ENCODE measurements at regions not wholly inside any gene's neighbourhood (a gene's known extent, or its start where the extent isn't known, plus 50 kb on each side); places are given as distances from the start of the nearest gene placed in this dataset.
"Not testable (repeated sequence)": the region's sequence is repeated elsewhere in the genome, so short reads cannot be mapped to it uniquely, and the experiment has no call there.

DNA sequence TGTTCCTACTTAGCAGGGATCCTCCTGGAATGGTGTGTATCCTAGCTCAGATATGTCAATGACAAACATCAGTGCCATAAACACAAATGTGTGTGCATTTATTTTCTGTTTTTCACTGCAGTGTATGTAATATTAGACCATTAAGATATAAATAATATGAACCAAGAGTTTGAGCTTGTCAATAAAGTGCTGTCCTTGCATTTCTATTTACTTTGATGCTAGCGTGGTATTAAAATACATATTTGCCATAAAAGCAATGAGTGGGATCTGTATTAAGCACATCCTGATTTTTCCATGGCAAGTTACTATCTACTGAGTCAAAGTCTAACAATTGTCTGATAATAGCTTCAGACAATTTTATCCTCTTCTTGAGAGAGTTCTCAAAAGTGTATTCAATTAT lies 157.6 kb downstream of the DIRAS2 start:
- no peaks in the 10 kb centered on the region for H3K9me3 ChIP-seq (ENCODE audit: control insufficient read depth, low read depth, low read length)
- H3K9ac ChIP-seq (ENCODE audit: low read length) = no peak overlapping the region
- no peaks in the 10 kb centered on the region for H3K27me3 ChIP-seq (ENCODE audit: control insufficient read depth, insufficient read depth, low read length)
- no peak overlapping the region for H3K4me3 ChIP-seq (ENCODE audit: low read length)
- H3K27ac ChIP-seq (ENCODE audit: low read length) = no peak overlapping the region
- H3K4me1 ChIP-seq (ENCODE audit: control insufficient read depth, low read depth, low read length) = no peaks in the 10 kb centered on the region
- H3K36me3 ChIP-seq (ENCODE audit: control insufficient read depth, low read depth, low read length) = no peaks in the 10 kb centered on the region

DNA sequence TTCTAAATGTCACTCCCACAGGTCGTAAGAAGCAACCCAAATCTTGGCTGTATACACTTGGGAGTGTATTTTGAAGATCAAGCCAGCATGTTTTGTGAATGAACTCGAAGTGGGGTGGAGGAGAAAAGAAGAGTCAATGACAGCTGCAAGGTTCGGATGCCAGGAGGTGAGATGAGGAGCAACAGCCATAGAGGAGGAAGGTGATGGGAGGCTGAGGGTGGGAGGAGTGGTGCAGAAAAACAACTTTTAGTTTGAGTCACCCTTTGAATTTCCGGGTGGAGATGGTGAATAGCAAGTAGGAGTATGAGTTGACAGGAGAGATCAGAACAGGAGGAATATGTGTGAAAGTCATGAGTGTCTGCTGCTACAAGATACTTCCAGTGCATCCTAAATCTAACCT lies 153.6 kb downstream of the DIRAS2 start:
- H3K9me3 ChIP-seq (ENCODE audit: control insufficient read depth, low read depth, low read length) = no peaks in the 10 kb centered on the region
- H3K9ac ChIP-seq (ENCODE audit: low read length) = no peak overlapping the region
- H3K4me3 ChIP-seq (ENCODE audit: low read length) = no peak overlapping the region
- H3K4me1 ChIP-seq (ENCODE audit: control insufficient read depth, low read depth, low read length) = no peaks in the 10 kb centered on the region
- H3K27ac ChIP-seq (ENCODE audit: low read length) = no peak overlapping the region
- no peaks in the 10 kb centered on the region for H3K27me3 ChIP-seq (ENCODE audit: control insufficient read depth, insufficient read depth, low read length)
- H3K36me3 ChIP-seq (ENCODE audit: control insufficient read depth, low read depth, low read length) = no peaks in the 10 kb centered on the region

DNA sequence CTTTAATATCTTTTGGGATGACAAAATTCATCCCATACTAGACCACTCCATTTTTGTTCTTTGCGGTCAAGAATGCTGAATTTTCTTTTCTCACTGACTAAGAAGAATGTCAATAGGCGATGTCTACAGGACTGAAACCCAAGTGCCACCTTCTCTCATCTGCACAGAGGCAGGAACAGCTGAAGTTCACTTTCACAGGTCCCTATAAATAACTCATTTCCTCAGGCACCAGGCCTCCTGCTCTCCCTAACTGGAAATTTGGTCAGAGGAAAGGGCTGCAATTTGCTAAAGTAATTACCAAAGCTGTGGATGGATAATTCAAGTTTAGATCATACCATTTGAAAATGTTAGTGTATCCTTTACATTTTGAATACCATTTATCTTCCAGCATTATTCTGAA lies 142.9 kb downstream of the DIRAS2 start:
- Histone ChIP-seq H3K9ac (ENCODE audit: low read length) (no peak overlapping the region), H3K4me3 (ENCODE audit: low read length) (no peak overlapping the region), H3K36me3 (ENCODE audit: control insufficient read depth, low read depth, low read length) (no peaks in the 10 kb centered on the region), H3K4me1 (ENCODE audit: control insufficient read depth, low read depth, low read length) (peaks cover 14% of the 10 kb centered on the region), H3K27ac (ENCODE audit: low read length) (no peak overlapping the region), H3K27me3 (ENCODE audit: control insufficient read depth, insufficient read depth, low read length) (no peaks in the 10 kb centered on the region), H3K9me3 (ENCODE audit: control insufficient read depth, low read depth, low read length) (no peaks in the 10 kb centered on the region)

- H3K36me3 ChIP-seq (ENCODE audit: control insufficient read depth, low read depth, low read length) = no peaks in the 10 kb centered on the region
- H3K4me1 ChIP-seq (ENCODE audit: control insufficient read depth, low read depth, low read length) = peaks cover 14% of the 10 kb centered on the region
- H3K9ac ChIP-seq (ENCODE audit: low read length) = no peak overlapping the region
- no peak overlapping the region for H3K27ac ChIP-seq (ENCODE audit: low read length)
- H3K9me3 ChIP-seq (ENCODE audit: control insufficient read depth, low read depth, low read length) = no peaks in the 10 kb centered on the region
- H3K4me3 ChIP-seq (ENCODE audit: low read length) = no peak overlapping the region
- H3K27me3 ChIP-seq (ENCODE audit: control insufficient read depth, insufficient read depth, low read length) = no peaks in the 10 kb centered on the region
Observed at GRCh38 chr9:90502134-90502533, 140.5 kb downstream of the DIRAS2 start.

GRCh38 chr9:90504486-90504885 lies 138.1 kb downstream of the DIRAS2 start:
- Histone ChIP-seq H3K9ac (ENCODE audit: low read length) (no peak overlapping the region), H3K4me1 (ENCODE audit: control insufficient read depth, low read depth, low read length) (peaks cover 14% of the 10 kb centered on the region), H3K36me3 (ENCODE audit: control insufficient read depth, low read depth, low read length) (no peaks in the 10 kb centered on the region), H3K4me3 (ENCODE audit: low read length) (no peak overlapping the region), H3K27ac (ENCODE audit: low read length) (no peak overlapping the region), H3K9me3 (ENCODE audit: control insufficient read depth, low read depth, low read length) (no peaks in the 10 kb centered on the region), H3K27me3 (ENCODE audit: control insufficient read depth, insufficient read depth, low read length) (no peaks in the 10 kb centered on the region)

DNA sequence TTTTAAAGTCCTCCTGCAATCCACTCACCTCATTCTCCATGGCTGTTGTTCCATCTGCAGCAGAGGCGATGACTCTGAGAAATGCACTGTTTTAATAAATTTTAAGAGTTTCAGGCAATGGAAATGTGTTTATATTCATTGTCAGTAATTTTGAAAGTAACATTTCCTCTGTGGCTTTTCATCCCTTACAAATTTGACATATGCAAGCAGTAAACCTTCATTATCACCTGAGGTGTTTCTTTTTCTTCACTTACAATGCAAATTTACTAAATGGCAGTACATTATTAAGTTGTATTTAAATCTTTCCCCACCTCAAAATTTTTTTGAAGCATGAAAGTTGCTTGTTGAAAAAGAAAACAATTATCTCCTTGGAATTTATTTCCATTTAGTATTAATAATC lies 136.9 kb downstream of the DIRAS2 start:
- Histone ChIP-seq H3K9me3 (ENCODE audit: control insufficient read depth, low read depth, low read length) (no peaks in the 10 kb centered on the region), H3K9ac (ENCODE audit: low read length) (no peak overlapping the region), H3K27ac (ENCODE audit: low read length) (no peak overlapping the region), H3K36me3 (ENCODE audit: control insufficient read depth, low read depth, low read length) (no peaks in the 10 kb centered on the region), H3K4me3 (ENCODE audit: low read length) (no peak overlapping the region), H3K27me3 (ENCODE audit: control insufficient read depth, insufficient read depth, low read length) (no peaks in the 10 kb centered on the region), H3K4me1 (ENCODE audit: control insufficient read depth, low read depth, low read length) (peaks cover 14% of the 10 kb centered on the region)

DNA sequence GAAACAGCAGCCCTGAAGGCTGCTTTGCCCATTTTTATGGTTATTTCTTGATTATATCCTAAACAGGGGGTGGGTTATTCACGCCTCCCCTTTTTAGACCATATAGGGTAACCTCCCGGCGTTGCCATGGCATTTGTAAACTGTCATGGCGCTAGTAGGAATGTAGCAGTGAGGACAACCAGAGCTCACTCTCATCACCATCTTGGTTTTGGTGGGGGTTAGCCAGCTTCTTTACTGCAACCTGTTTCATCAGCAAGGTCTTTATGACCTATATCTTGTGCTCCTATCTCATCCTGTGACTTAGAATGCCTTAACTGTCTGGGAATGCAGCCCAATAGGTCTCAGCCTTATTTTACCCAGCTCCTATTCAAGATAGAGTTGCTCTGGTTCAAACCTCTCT lies 136.2 kb downstream of the DIRAS2 start:
- H3K9ac ChIP-seq (ENCODE audit: low read length); H3K27me3 ChIP-seq (ENCODE audit: control insufficient read depth, insufficient read depth, low read length); H3K4me1 ChIP-seq (ENCODE audit: control insufficient read depth, low read depth, low read length); H3K4me3 ChIP-seq (ENCODE audit: low read length); H3K27ac ChIP-seq (ENCODE audit: low read length); H3K9me3 ChIP-seq (ENCODE audit: control insufficient read depth, low read depth, low read length); H3K36me3 ChIP-seq (ENCODE audit: control insufficient read depth, low read depth, low read length): not testable (repeated sequence)

- Histone ChIP-seq H3K4me1 (ENCODE audit: control insufficient read depth, low read depth, low read length) (no peaks in the 10 kb centered on the region), H3K27me3 (ENCODE audit: control insufficient read depth, insufficient read depth, low read length) (no peaks in the 10 kb centered on the region), H3K4me3 (ENCODE audit: low read length) (no peak overlapping the region), H3K9me3 (ENCODE audit: control insufficient read depth, low read depth, low read length) (no peaks in the 10 kb centered on the region), H3K27ac (ENCODE audit: low read length) (no peak overlapping the region), H3K9ac (ENCODE audit: low read length) (no peak overlapping the region), H3K36me3 (ENCODE audit: control insufficient read depth, low read depth, low read length) (no peaks in the 10 kb centered on the region)
Observed at GRCh38 chr9:90507621-90508020, 135.0 kb downstream of the DIRAS2 start.

DNA sequence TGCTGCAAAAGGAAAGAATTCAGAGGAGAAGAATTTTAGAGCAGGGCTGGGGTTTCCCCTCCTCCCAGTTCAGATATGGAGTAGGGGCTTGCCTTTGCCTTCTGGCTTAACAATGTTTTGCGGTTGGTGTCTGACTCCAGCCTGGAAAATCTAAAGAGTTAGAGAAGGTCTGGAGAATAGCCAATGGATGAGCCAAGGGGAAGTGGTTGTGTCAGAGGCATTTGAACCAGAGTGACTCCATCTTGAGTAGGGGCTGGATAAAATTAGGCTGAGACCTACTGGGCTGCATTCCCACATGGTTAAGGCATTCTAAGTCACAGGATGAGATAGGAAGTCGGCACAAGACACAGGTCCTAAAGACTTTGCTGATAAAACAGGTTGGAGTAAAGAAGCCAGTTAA lies 133.7 kb downstream of the DIRAS2 start:
- Histone ChIP-seq H3K4me3 (ENCODE audit: low read length) (no peak overlapping the region), H3K4me1 (ENCODE audit: control insufficient read depth, low read depth, low read length) (no peaks in the 10 kb centered on the region), H3K36me3 (ENCODE audit: control insufficient read depth, low read depth, low read length) (no peaks in the 10 kb centered on the region), H3K9ac (ENCODE audit: low read length) (no peak overlapping the region), H3K27ac (ENCODE audit: low read length) (no peak overlapping the region), H3K27me3 (ENCODE audit: control insufficient read depth, insufficient read depth, low read length) (no peaks in the 10 kb centered on the region), H3K9me3 (ENCODE audit: control insufficient read depth, low read depth, low read length) (no peaks in the 10 kb centered on the region)

- no peak overlapping the region for H3K4me3 ChIP-seq (ENCODE audit: low read length)
Observed at GRCh38 chr9:90511711-90512110, 130.9 kb downstream of the DIRAS2 start.

GRCh38 chr9:90514877-90515276 lies 127.7 kb downstream of the DIRAS2 start:
- Histone ChIP-seq H3K27ac (ENCODE audit: low read length) (no peak overlapping the region), H3K4me1 (ENCODE audit: control insufficient read depth, low read depth, low read length) (peaks cover 11% of the 10 kb centered on the region), H3K9me3 (ENCODE audit: control insufficient read depth, low read depth, low read length) (no peaks in the 10 kb centered on the region), H3K4me3 (ENCODE audit: low read length) (no peak overlapping the region), H3K36me3 (ENCODE audit: control insufficient read depth, low read depth, low read length) (no peaks in the 10 kb centered on the region), H3K9ac (ENCODE audit: low read length) (no peak overlapping the region), H3K27me3 (ENCODE audit: control insufficient read depth, insufficient read depth, low read length) (no peaks in the 10 kb centered on the region)

More at GRCh38 chr9:90511711-90512110, 130.9 kb downstream of the DIRAS2 start:
- H3K27me3 ChIP-seq (ENCODE audit: control insufficient read depth, insufficient read depth, low read length) = no peaks in the 10 kb centered on the region
- no peak overlapping the region for H3K9ac ChIP-seq (ENCODE audit: low read length)
- no peaks in the 10 kb centered on the region for H3K36me3 ChIP-seq (ENCODE audit: control insufficient read depth, low read depth, low read length)
- H3K27ac ChIP-seq (ENCODE audit: low read length) = no peak overlapping the region
- H3K4me1 ChIP-seq (ENCODE audit: control insufficient read depth, low read depth, low read length) = peaks cover 2% of the 10 kb centered on the region
- H3K9me3 ChIP-seq (ENCODE audit: control insufficient read depth, low read depth, low read length) = no peaks in the 10 kb centered on the region

DNA sequence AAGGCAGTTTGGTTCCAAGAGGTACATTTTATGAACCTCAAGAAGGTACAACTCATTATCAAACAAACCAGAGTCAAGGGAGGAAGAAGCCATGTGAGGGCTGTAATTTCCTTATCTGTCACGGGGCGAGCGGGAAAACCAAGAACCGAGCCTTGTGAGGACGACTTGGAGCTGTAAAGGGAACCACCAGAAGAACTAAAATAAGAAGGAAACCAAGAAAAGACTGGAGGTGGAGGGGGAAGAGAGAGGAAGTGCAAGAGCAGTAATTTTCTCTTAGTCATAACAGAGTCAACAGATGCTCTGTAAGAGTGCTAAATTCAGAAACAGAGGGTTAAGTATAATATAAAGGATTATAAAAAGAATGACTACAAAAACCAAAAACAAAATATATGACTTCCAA lies 127.1 kb downstream of the DIRAS2 start:
- no peak overlapping the region for H3K27ac ChIP-seq (ENCODE audit: low read length)
- peaks cover 11% of the 10 kb centered on the region for H3K4me1 ChIP-seq (ENCODE audit: control insufficient read depth, low read depth, low read length)
- no peaks in the 10 kb centered on the region for H3K36me3 ChIP-seq (ENCODE audit: control insufficient read depth, low read depth, low read length)
- H3K4me3 ChIP-seq (ENCODE audit: low read length) = no peak overlapping the region
- no peaks in the 10 kb centered on the region for H3K9me3 ChIP-seq (ENCODE audit: control insufficient read depth, low read depth, low read length)
- H3K27me3 ChIP-seq (ENCODE audit: control insufficient read depth, insufficient read depth, low read length) = no peaks in the 10 kb centered on the region
- no peak overlapping the region for H3K9ac ChIP-seq (ENCODE audit: low read length)
